Left ventricle myocardium inferior (tissue), 1 donor: ENCODE measurements at regions not wholly inside any gene's neighbourhood (a gene's known extent, or its start where the extent isn't known, plus 50 kb on each side); places are given as distances from the start of the nearest gene placed in this dataset.
A peak's percentile ranks its signal among the peaks of the same experiment; 100 is the strongest.

Source experiments
- DNase-seq: peaks from one replicate; pipeline ENCODE4 v3.0.0-alpha.2; 2020
- H3K27ac ChIP-seq: fragments of 200-600 bp; replicated peaks from 2 replicates; pipeline ENCODE4 v1.8.0; 2021
- H3K27me3 ChIP-seq: fragments of 200-600 bp; 2 replicates; pipeline ENCODE4 v1.8.0; 2021; ENCODE audit warnings: low read depth
- H3K36me3 ChIP-seq: fragments of 200-600 bp; 2 replicates; pipeline ENCODE4 v1.8.0; 2021
- H3K4me1 ChIP-seq: fragments of 200-600 bp; 2 replicates; pipeline ENCODE4 v1.8.0; 2021
- H3K4me3 ChIP-seq: fragments of 200-600 bp; 2 replicates; pipeline ENCODE4 v1.8.0; 2021; ENCODE audit warnings: mild to moderate bottlenecking, moderate library complexity
- H3K9me3 ChIP-seq: fragments of 200-600 bp; replicated peaks from 2 replicates; pipeline ENCODE4 v1.8.0; 2021
- CTCF ChIP-seq: fragments of 200-600 bp; IDR thresholded peaks from 2 replicates; pipeline ENCODE4 v1.8.0; 2021; ENCODE audit warnings: antibody characterized with exemption, mild to moderate bottlenecking, borderline replicate concordance
- intact Hi-C: fragments of 100-400 bp; cut with micrococcal nuclease; formaldehyde crosslinking; loops from one replicate; pipeline ENCODE4 v1.11.0; 2022
- donor health status: DM: no; HTN: yes; CAD: no; lungs with severe emphysema.

GRCh38 chr5:129174480-129174879 lies 79.9 kb downstream of the ISOC1 start:
- Histone ChIP-seq H3K36me3 (no peaks in the 10 kb centered on the region), H3K9me3 (no peaks in the 10 kb centered on the region), H3K27me3 (no peaks in the 10 kb centered on the region), H3K4me1 (no peaks in the 10 kb centered on the region), H3K4me3 (no peak overlapping the region), H3K27ac (peak overlapping the region; percentile 20)
- no peak for DNase-seq
- TF ChIP-seq CTCF, result no peak
- intact Hi-C loops, result loop anchor here (10.0 kb wide), 1 partner anchor 590 kb away; no protein-coding TSS in a partner anchor

GRCh38 chr5:129177451-129177850 lies 82.9 kb downstream of the ISOC1 start:
- intact Hi-C loops, result loop anchor here (10.0 kb wide), 1 partner anchor 587 kb away; no protein-coding TSS in a partner anchor
- Histone ChIP-seq H3K9me3 (peaks cover 4% of the 10 kb centered on the region), H3K4me3 (no peak overlapping the region), H3K4me1 (no peaks in the 10 kb centered on the region), H3K36me3 (no peaks in the 10 kb centered on the region), H3K27ac (no peak overlapping the region), H3K27me3 (no peaks in the 10 kb centered on the region)
- no peak for TF ChIP-seq CTCF
- DNase-seq, result no peak

- Histone ChIP-seq H3K4me3 (no peak overlapping the region), H3K27me3 (no peaks in the 10 kb centered on the region), H3K36me3 (no peaks in the 10 kb centered on the region), H3K27ac (no peak overlapping the region), H3K9me3 (peaks cover 10% of the 10 kb centered on the region), H3K4me1 (no peaks in the 10 kb centered on the region)
- no peak for DNase-seq
- no peak for TF ChIP-seq CTCF
- intact Hi-C loops, result no loop called here
Measured at GRCh38 chr5:129199308-129199707, 104.8 kb downstream of the ISOC1 start.

GRCh38 chr5:129204525-129204924 lies 110.0 kb downstream of the ISOC1 start:
- Histone ChIP-seq H3K27me3 (no peaks in the 10 kb centered on the region), H3K4me1 (no peaks in the 10 kb centered on the region), H3K36me3 (no peaks in the 10 kb centered on the region), H3K4me3 (no peak overlapping the region), H3K9me3 (peaks cover 14% of the 10 kb centered on the region), H3K27ac (no peak overlapping the region)
- DNase-seq, result no peak
- no peak for TF ChIP-seq CTCF
- intact Hi-C loops, result no loop called here

GRCh38 chr5:129216001-129216400 lies 121.5 kb downstream of the ISOC1 start:
- Histone ChIP-seq H3K4me3 (no peak overlapping the region), H3K9me3 (peaks cover 52% of the 10 kb centered on the region), H3K4me1 (no peaks in the 10 kb centered on the region), H3K27me3 (no peaks in the 10 kb centered on the region), H3K36me3 (no peaks in the 10 kb centered on the region), H3K27ac (no peak overlapping the region)
- TF ChIP-seq CTCF, result no peak
- no peak for DNase-seq
- intact Hi-C loops, result no loop called here

- H3K4me1 ChIP-seq, result no peaks in the 10 kb centered on the region
- H3K9me3 ChIP-seq, result peaks cover 40% of the 10 kb centered on the region
- no peak for DNase-seq
- no peak overlapping the region for H3K4me3 ChIP-seq
- H3K36me3 ChIP-seq, result no peaks in the 10 kb centered on the region
- intact Hi-C loops, result no loop called here
- no peak overlapping the region for H3K27ac ChIP-seq
- no peak for TF ChIP-seq CTCF
- H3K27me3 ChIP-seq, result no peaks in the 10 kb centered on the region
Measured at GRCh38 chr5:129217179-129217578, 122.6 kb downstream of the ISOC1 start.
